Osteoblast (primary cell): ENCODE measurements at regions not wholly inside any gene's neighbourhood (a gene's known extent, or its start where the extent isn't known, plus 50 kb on each side); places are given as distances from the start of the nearest gene placed in this dataset.

Source experiments
- DNase-seq: peaks from one replicate; pipeline ENCODE4 v3.0.0; 2011; ENCODE audit warnings: low spot score, mixed read lengths; ENCODE audit not compliant: insufficient read length; ENCODE audit errors: missing footprints
- H2AFZ ChIP-seq: 2 replicates; pipeline ENCODE4 v1.6.0; 2011; ENCODE audit warnings: mild to moderate bottlenecking, low read length
- H3K27ac ChIP-seq: 2 replicates; pipeline ENCODE4 v1.5.1; 2011; ENCODE audit warnings: mild to moderate bottlenecking, low read depth, low read length, moderate library complexity
- H3K27me3 ChIP-seq: 2 replicates; pipeline ENCODE4 v1.6.0; 2012; ENCODE audit warnings: mild to moderate bottlenecking, control low read depth, inconsistent platforms, low read length, moderate library complexity; ENCODE audit not compliant: insufficient read depth
- H3K36me3 ChIP-seq: 2 replicates; pipeline ENCODE4 v1.5.1; 2011; ENCODE audit warnings: mild to moderate bottlenecking, low read length, control low read depth, moderate library complexity; ENCODE audit not compliant: insufficient read depth
- H3K4me1 ChIP-seq: 2 replicates; pipeline ENCODE4 v1.5.1; 2011; ENCODE audit warnings: mild to moderate bottlenecking, low read length, control low read depth, moderate library complexity; ENCODE audit not compliant: insufficient read depth
- H3K4me2 ChIP-seq: 2 replicates; pipeline ENCODE4 v1.6.0; 2011; ENCODE audit warnings: mild to moderate bottlenecking, low read length; ENCODE audit not compliant: insufficient read depth
- H3K4me3 ChIP-seq: fragments of 200-600 bp; sonication (generic); 3 replicates; pipeline ENCODE4 v1.5.1; 2012; ENCODE audit warnings: mild to moderate bottlenecking, low read length, inconsistent platforms; ENCODE audit not compliant: insufficient read depth
- H3K79me2 ChIP-seq: 2 replicates; pipeline ENCODE4 v1.6.0; 2012; ENCODE audit warnings: mild to moderate bottlenecking, low read length, control low read depth, inconsistent platforms; ENCODE audit not compliant: insufficient read depth
- H3K9me3 ChIP-seq: 2 replicates; pipeline ENCODE4 v1.5.1; 2011; ENCODE audit warnings: low read depth, low read length, control low read depth
- H4K20me1 ChIP-seq: 2 replicates; pipeline ENCODE4 v1.6.0; 2012; ENCODE audit warnings: mild to moderate bottlenecking, low read length, control low read depth; ENCODE audit not compliant: insufficient read depth
- TF ChIP-seq, protein P1 (sequence below): IDR thresholded peaks from 2 replicates; pipeline ENCODE4 v1.5.1; 2011; ENCODE audit warnings: mild to moderate bottlenecking, low read depth, low read length, moderate library complexity; ENCODE audit errors: extremely low read depth

- H3K27ac ChIP-seq: no peak overlapping the region
- no peaks in the 10 kb centered on the region for H3K36me3 ChIP-seq
- H4K20me1 ChIP-seq: no peaks in the 10 kb centered on the region
- H2AFZ ChIP-seq: no peak overlapping the region
- H3K4me3 ChIP-seq: no peak overlapping the region
- peaks cover 48% of the 10 kb centered on the region for H3K27me3 ChIP-seq
- H3K79me2 ChIP-seq: no peaks in the 10 kb centered on the region
- H3K9me3 ChIP-seq: no peaks in the 10 kb centered on the region
- H3K4me2 ChIP-seq: no peak overlapping the region
- DNase-seq: no peak
- TF ChIP-seq, protein P1, sequence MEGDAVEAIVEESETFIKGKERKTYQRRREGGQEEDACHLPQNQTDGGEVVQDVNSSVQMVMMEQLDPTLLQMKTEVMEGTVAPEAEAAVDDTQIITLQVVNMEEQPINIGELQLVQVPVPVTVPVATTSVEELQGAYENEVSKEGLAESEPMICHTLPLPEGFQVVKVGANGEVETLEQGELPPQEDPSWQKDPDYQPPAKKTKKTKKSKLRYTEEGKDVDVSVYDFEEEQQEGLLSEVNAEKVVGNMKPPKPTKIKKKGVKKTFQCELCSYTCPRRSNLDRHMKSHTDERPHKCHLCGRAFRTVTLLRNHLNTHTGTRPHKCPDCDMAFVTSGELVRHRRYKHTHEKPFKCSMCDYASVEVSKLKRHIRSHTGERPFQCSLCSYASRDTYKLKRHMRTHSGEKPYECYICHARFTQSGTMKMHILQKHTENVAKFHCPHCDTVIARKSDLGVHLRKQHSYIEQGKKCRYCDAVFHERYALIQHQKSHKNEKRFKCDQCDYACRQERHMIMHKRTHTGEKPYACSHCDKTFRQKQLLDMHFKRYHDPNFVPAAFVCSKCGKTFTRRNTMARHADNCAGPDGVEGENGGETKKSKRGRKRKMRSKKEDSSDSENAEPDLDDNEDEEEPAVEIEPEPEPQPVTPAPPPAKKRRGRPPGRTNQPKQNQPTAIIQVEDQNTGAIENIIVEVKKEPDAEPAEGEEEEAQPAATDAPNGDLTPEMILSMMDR: no peak
- no peaks in the 10 kb centered on the region for H3K4me1 ChIP-seq
Measured at GRCh38 chr11:34756591-34756990, 135.7 kb downstream of the EHF start.

- no peak for DNase-seq
- Histone ChIP-seq H4K20me1 (no peaks in the 10 kb centered on the region), H3K4me2 (no peak overlapping the region), H3K27me3 (peaks cover 57% of the 10 kb centered on the region), H3K4me1 (peaks cover 3% of the 10 kb centered on the region), H3K36me3 (no peaks in the 10 kb centered on the region), H2AFZ (no peak overlapping the region), H3K27ac (no peak overlapping the region), H3K79me2 (no peaks in the 10 kb centered on the region), H3K9me3 (no peaks in the 10 kb centered on the region), H3K4me3 (no peak overlapping the region)
- TF ChIP-seq, protein P1: no peak
Measured at GRCh38 chr11:34755671-34756070, 134.8 kb downstream of the EHF start.

DNA sequence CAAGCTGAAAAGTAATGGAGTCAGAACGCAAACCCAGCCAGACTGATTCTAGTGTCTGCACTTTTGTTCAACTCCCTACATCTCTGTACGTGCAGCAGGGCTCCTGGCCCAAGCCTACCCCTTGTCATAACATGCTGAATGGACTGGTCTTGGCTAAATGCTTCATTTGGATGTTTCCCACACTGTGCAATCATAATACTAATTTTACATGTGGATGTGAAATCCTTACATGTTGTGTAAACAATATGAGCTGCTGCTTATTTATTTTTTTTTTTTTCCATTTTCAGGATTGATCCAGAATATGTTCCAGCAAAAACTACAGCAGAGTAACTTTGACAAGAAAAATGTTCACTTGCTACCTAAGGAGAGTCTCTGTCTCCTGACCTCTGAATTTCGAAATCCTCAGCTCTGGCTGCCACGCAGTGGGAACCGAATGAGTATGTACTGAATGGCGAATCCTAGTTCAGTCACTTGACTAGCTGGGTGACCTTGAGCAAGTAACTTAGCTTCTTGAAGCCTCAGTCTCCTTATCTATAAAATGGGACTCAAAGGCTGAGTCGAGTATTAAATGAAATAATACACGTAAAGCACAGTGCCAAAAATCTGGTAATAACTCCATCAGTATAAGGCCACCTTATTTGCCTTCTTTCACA is 133.4 kb downstream of the EHF start:
- no peak for DNase-seq
- H3K9me3 ChIP-seq: no peaks in the 10 kb centered on the region
- H3K4me2 ChIP-seq: no peak overlapping the region
- H3K4me3 ChIP-seq: no peak overlapping the region
- peaks cover 57% of the 10 kb centered on the region for H3K27me3 ChIP-seq
- H2AFZ ChIP-seq: no peak overlapping the region
- H3K4me1 ChIP-seq: peaks cover 11% of the 10 kb centered on the region
- no peaks in the 10 kb centered on the region for H4K20me1 ChIP-seq
- TF ChIP-seq, protein P1: no peak
- H3K36me3 ChIP-seq: no peaks in the 10 kb centered on the region
- no peak overlapping the region for H3K27ac ChIP-seq
- no peaks in the 10 kb centered on the region for H3K79me2 ChIP-seq

DNA sequence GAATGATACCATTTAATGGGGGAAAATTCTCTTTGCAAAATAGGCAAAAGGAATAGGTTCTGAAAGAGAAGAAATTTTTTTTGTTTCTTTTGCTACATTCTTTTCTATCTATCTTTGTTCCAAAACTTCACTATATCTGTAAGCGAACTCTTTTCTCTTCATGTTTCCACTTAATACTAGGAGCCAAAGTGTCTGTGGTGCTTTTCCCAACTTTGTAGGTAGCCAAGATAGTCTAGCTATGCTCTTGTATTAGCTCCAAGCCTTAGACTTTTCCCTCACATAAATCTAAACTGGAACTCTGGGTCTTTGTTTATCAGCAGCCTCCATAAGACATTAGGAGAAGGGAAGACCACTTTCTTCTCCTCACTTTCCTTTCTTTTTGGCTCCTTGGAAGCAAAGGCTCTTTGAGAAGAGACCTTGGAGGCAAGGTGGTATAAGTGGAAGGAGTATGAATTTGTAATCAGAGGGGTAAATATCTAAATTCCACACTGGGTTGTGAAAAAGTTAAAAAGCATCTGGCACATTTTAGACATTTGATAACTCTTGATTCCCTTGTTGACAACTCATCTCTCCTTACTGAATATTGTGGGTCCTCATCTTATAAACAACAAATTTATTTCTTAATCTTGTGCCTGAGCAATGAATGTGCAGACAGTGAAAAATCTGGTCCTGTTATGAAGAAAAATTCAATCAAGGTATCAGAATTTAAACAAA is 130.0 kb downstream of the EHF start:
- peaks cover 51% of the 10 kb centered on the region for H3K27me3 ChIP-seq
- no peaks in the 10 kb centered on the region for H4K20me1 ChIP-seq
- H3K9me3 ChIP-seq: no peaks in the 10 kb centered on the region
- peak overlapping the region; percentile 10 for H3K4me2 ChIP-seq
- H3K36me3 ChIP-seq: no peaks in the 10 kb centered on the region
- H3K4me1 ChIP-seq: peaks cover 11% of the 10 kb centered on the region
- H3K79me2 ChIP-seq: no peaks in the 10 kb centered on the region
- no peak overlapping the region for H3K27ac ChIP-seq
- no peak for DNase-seq
- no peak overlapping the region for H2AFZ ChIP-seq
- TF ChIP-seq, protein P1: no peak
- H3K4me3 ChIP-seq: no peak overlapping the region
